A673 (cell line): ENCODE measurements at regions not wholly inside any gene's neighbourhood (a gene's known extent, or its start where the extent isn't known, plus 50 kb on each side); places are given as distances from the start of the nearest gene placed in this dataset.

Experiments used
- BruUV-seq: library from RNA; stranded (reverse); fragments of 400-500 nt; replicated peaks from 2 replicates; lab custom pipeline; 2021; lab: Mats Ljungman, UMichigan
- CTCF ChIA-PET: fragments of 300-600 bp; sonication (Branson Sonifier 250); formaldehyde crosslinking; loops from one replicate; lab custom pipeline; 2022; ENCODE audit warnings: antibody characterized with exemption; lab: Charles Lee
- POLR2A ChIA-PET: fragments of 300-600 bp; sonication (Branson Sonifier 250); formaldehyde crosslinking; loops from one replicate; lab custom pipeline; 2022; ENCODE audit warnings: antibody characterized with exemption; ENCODE audit not compliant: low non-redundant PET; lab: Charles Lee
- DNase-seq: peaks from one replicate; pipeline ENCODE4 v3.0.0-alpha.2; 2015; ENCODE audit warnings: low spot score
- H3K27ac ChIP-seq: fragments of 200-600 bp; sonication (generic); 2 replicates; pipeline ENCODE4 v1.5.1; 2016; ENCODE audit warnings: mixed run types, low read depth, mild to moderate bottlenecking, mixed read lengths, antibody characterized with exemption, low read length; ENCODE audit not compliant: poor library complexity, severe bottlenecking
- H3K27me3 ChIP-seq: fragments of 200-600 bp; sonication (generic); replicated peaks from 2 replicates; pipeline ENCODE4 v1.6.1; 2017; ENCODE audit warnings: mixed run types, low read depth, mild to moderate bottlenecking, mixed read lengths, antibody characterized with exemption, low read length; ENCODE audit not compliant: insufficient read depth, poor library complexity
- H3K36me3 ChIP-seq: fragments of 200-600 bp; sonication (generic); 2 replicates; pipeline ENCODE4 v1.6.1; 2016; ENCODE audit warnings: mixed run types, mild to moderate bottlenecking, mixed read lengths, antibody characterized with exemption, low read length; ENCODE audit not compliant: insufficient read depth, poor library complexity, severe bottlenecking
- H3K4me1 ChIP-seq: fragments of 200-600 bp; sonication (generic); 2 replicates; pipeline ENCODE4 v1.6.1; 2017; ENCODE audit warnings: mixed run types, mild to moderate bottlenecking, mixed read lengths, antibody characterized with exemption, low read length; ENCODE audit not compliant: insufficient read depth, poor library complexity, severe bottlenecking
- H3K4me3 ChIP-seq: fragments of 200-600 bp; sonication (generic); 2 replicates; pipeline ENCODE4 v1.5.1; 2016; ENCODE audit warnings: low read depth, mixed run types, mild to moderate bottlenecking, mixed read lengths, low read length; ENCODE audit not compliant: poor library complexity, severe bottlenecking
- H3K9me3 ChIP-seq: fragments of 200-600 bp; sonication (generic); 2 replicates; pipeline ENCODE4 v1.6.1; 2016; ENCODE audit warnings: mixed run types, low read depth, mild to moderate bottlenecking, mixed read lengths, antibody characterized with exemption, low read length; ENCODE audit not compliant: poor library complexity, severe bottlenecking
- CTCF ChIP-seq: fragments of 300-800, 200-600 bp; sonication (generic); conservative IDR thresholded peaks from 2 replicates; pipeline ENCODE4 v1.5.1; 2017; ENCODE audit warnings: low read depth, mild to moderate bottlenecking, antibody characterized with exemption, low read length, moderate library complexity, mixed read lengths
- EZH2 ChIP-seq: fragments of 200-600 bp; sonication (generic); IDR thresholded peaks from 2 replicates; pipeline ENCODE4 v1.6.1; 2017; ENCODE audit warnings: borderline replicate concordance, low read depth, mild to moderate bottlenecking, mixed read lengths, antibody characterized with exemption, low read length; ENCODE audit not compliant: poor library complexity, severe bottlenecking
- intact Hi-C: fragments of 100-400 bp; cut with micrococcal nuclease; formaldehyde crosslinking; loops from one replicate; pipeline ENCODE4 v1.10.0; 2022; ENCODE audit not compliant: unreplicated experiment

GRCh38 chr2:228652366-228652765, 470.9 kb upstream of the SPHKAP start:
- ChIA-PET CTCF (no interaction called here), POLR2A (no interaction called here)
- Histone ChIP-seq H3K27me3 (no peaks in the 10 kb centered on the region), H3K27ac (no peak overlapping the region), H3K4me3 (no peak overlapping the region), H3K36me3 (no peaks in the 10 kb centered on the region), H3K9me3 (no peaks in the 10 kb centered on the region), H3K4me1 (peaks cover 10% of the 10 kb centered on the region)
- intact Hi-C loops: no loop called here
- DNase-seq: no peak
- no peak for TF ChIP-seq EZH2
- no peak for TF ChIP-seq CTCF
- BruUV-seq: no TSS peak

- intact Hi-C loops: no loop called here
- ChIA-PET POLR2A (no interaction called here), CTCF (no interaction called here)
- BruUV-seq: no TSS peak
- no peaks in the 10 kb centered on the region for H3K9me3 ChIP-seq
- TF ChIP-seq EZH2 (no peak), CTCF (no peak)
- H3K27ac ChIP-seq: no peak overlapping the region
- peaks cover 15% of the 10 kb centered on the region for H3K4me1 ChIP-seq
- no peak for DNase-seq
- no peaks in the 10 kb centered on the region for H3K27me3 ChIP-seq
- no peak overlapping the region for H3K4me3 ChIP-seq
- H3K36me3 ChIP-seq: no peaks in the 10 kb centered on the region
Measured at GRCh38 chr2:228649876-228650275, 468.4 kb upstream of the SPHKAP start.

GRCh38 chr2:228649447-228649846, 468.0 kb upstream of the SPHKAP start:
- POLR2A ChIA-PET: no interaction called here
- no peak for DNase-seq
- H3K9me3 ChIP-seq: no peaks in the 10 kb centered on the region
- H3K36me3 ChIP-seq: no peaks in the 10 kb centered on the region
- no peak overlapping the region for H3K27ac ChIP-seq
- BruUV-seq: no TSS peak
- intact Hi-C loops: no loop called here
- no peak for TF ChIP-seq EZH2
- H3K4me1 ChIP-seq: peaks cover 15% of the 10 kb centered on the region
- CTCF ChIA-PET: no interaction called here
- H3K4me3 ChIP-seq: no peak overlapping the region
- no peaks in the 10 kb centered on the region for H3K27me3 ChIP-seq

- intact Hi-C loops: no loop called here
- Histone ChIP-seq H3K27ac (no peak overlapping the region), H3K9me3 (no peaks in the 10 kb centered on the region), H3K27me3 (no peaks in the 10 kb centered on the region), H3K4me1 (peaks cover 15% of the 10 kb centered on the region), H3K4me3 (no peak overlapping the region), H3K36me3 (no peaks in the 10 kb centered on the region)
- no peak for DNase-seq
- CTCF ChIA-PET: no interaction called here
- POLR2A ChIA-PET: no interaction called here
- TF ChIP-seq EZH2 (no peak), CTCF (no peak)
- no TSS peak for BruUV-seq
Measured at GRCh38 chr2:228648541-228648940, 467.1 kb upstream of the SPHKAP start.
